ENCODE measurements at regions not wholly inside any gene's neighbourhood (a gene's known extent, or its start where the extent isn't known, plus 50 kb on each side); places are given as distances from the start of the nearest gene placed in this dataset.

DNA sequence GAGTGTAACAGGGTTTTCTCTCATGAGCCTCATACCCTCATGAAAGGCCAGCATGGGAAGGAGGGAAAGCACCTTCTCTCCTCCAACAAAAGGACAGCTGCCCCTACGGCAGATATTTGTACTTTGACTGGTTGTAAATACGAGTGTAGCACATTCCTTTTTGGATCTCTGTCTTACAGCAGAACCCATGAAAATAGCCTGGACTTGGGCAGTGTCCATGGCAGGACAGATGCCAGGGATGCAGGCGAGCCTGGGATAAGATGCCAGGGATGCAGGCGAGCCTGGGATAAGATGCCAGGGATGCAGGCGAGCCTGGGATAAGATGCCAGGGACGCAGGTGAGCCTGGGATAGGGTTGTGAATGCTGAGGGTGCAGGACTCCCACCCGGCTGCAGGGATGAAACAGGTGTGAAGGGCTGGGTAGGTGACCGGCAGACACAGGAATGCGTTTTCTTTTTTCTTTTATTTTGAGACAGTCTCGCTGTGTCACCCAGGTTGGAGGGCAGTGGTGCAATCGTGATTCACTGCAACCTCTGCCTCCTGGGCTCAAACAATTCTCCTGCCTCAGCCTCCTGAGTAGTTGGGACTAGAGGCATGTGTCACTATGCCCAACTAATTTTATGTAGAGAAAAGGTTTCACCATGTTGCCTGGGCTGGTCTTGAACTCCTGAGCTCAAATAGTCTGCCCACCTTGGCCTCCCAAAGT, 120.0 kb downstream of the BEGAIN start:
- CTCF ChIA-PET, result no interaction called here
- Mint-ChIP-seq H3K4me3 (no peak overlapping the region), H3K4me1 (peaks cover 4% of the 10 kb centered on the region)

DNA sequence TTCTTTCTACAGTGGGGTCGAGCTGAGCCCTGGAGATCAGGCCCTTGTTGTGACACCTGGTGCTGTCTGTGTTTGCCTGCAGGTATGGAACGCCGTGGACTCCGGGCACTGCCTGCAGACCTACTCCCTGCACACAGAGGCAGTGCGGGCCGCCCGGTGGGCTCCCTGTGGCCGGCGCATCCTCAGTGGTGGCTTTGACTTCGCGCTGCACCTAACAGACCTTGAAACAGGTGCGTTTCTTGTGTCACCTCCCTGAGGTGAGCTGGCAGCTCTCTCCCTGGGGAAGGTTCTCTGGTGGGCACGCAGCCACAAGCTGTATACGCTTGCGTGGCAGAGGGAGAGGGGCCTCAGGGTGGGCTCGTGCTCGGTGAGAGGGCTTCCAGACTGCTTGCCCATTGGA, 119.3 kb downstream of the BEGAIN start:
- Mint-ChIP-seq H3K27me3 (peaks cover 12% of the 10 kb centered on the region), H3K27ac (no peak overlapping the region), H3K4me1 (peaks cover 4% of the 10 kb centered on the region), H3K36me3 (no peaks in the 10 kb centered on the region), H3K9me3 (no peaks in the 10 kb centered on the region), H3K4me3 (no peak overlapping the region)
- CTCF ChIA-PET, result no interaction called here
- no peak for DNase-seq

More for the DNA sequence above, 120.0 kb downstream of the BEGAIN start:
- no peak overlapping the region for H3K27ac Mint-ChIP-seq
- H3K36me3 Mint-ChIP-seq, result no peaks in the 10 kb centered on the region
- H3K27me3 Mint-ChIP-seq, result peaks cover 16% of the 10 kb centered on the region
- no peaks in the 10 kb centered on the region for H3K9me3 Mint-ChIP-seq
- no peak for DNase-seq

DNA sequence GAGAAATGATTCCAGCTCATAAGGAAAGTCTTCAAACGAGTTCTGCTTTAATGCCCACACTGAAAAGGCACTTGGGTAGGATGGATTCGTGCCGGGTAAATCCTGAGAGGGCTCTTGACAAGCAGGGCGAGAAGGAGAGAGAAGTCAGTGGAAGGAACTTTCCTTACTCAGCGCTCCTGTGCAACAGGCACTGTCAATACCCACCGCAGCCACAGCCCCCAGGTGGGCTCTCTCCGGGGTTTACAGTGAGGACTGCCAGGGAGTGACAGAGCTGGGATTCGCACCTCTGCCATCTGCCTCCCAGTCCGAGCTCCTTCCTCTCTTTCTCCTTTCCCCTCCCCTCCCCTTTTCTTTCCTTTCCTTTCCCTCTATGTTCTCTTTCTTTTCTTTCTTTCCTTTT, 118.7 kb downstream of the BEGAIN start:
- CTCF ChIA-PET, result no interaction called here
- Mint-ChIP-seq H3K36me3 (no peaks in the 10 kb centered on the region), H3K27ac (no peak overlapping the region), H3K4me3 (no peak overlapping the region), H3K4me1 (peaks cover 4% of the 10 kb centered on the region), H3K9me3 (no peaks in the 10 kb centered on the region), H3K27me3 (peaks cover 6% of the 10 kb centered on the region)
- DNase-seq, result no peak

DNA sequence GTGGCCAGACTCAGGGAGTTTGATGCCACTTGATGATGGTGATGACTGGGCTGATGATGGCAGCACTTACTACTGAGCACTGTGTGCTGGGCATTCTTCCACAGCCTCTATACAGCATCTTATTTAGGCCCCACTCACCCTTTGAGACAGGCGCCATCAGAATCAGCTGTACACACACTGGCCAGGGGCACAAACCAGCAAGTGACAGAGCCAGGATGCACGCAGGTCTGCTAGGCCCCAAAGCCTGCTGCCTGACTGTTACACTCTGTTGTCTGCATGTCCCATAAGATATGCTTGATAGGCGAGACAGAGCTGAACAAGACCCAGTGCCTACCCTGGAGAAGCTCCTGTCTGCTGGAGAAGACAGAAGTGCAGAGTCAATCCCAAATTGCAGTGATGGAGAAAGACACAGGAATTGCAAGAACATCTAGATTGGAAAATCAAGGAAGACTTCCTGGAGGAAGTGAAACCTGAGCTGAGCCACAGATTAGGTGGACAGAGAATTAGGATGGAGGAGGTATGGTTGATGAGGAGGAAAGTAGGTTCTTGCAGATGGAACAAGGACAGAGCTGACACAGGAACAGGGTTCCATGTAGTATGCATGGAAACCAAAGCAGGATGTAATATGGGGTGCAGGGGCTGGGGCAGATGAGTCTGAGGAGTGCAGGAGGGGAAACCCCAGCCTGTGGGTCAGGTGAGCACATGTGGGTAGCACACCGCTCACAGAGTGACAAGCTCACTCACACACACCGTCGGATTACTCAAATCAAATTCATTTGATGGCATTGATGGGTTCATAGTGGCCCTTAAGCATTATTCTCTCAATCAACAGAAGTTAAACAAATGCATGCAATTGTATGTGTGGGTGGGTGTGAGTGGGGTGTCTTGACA, 117.3 kb downstream of the BEGAIN start:
- H3K9me3 Mint-ChIP-seq, result no peaks in the 10 kb centered on the region
- DNase-seq, result no peak
- H3K4me1 Mint-ChIP-seq, result peaks cover 4% of the 10 kb centered on the region
- H3K4me3 Mint-ChIP-seq, result no peak overlapping the region
- no peaks in the 10 kb centered on the region for H3K27me3 Mint-ChIP-seq
- no peak overlapping the region for H3K27ac Mint-ChIP-seq
- CTCF ChIA-PET, result no interaction called here
- no peaks in the 10 kb centered on the region for H3K36me3 Mint-ChIP-seq

DNA sequence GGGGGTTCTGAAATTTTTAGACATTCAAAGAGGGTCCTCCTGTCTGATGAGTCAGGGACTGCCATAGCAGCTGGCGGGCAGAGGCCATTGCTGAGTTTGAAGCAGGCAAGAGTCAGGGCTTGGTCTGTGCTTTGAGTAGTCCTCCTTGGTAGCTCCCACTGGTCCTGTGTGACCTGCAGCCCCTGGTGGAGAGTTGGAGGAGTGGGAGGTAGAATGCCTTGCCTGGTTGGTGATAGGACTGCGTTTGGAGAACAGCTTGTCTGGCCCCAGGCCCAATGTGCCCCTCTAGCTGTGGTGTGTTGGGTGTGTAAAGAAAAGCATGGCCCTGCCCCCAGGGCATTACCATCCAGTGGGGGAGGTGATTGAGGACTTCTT, 116.7 kb downstream of the BEGAIN start:
- CTCF ChIA-PET, result no interaction called here
- no peak for DNase-seq
- Mint-ChIP-seq H3K27me3 (no peaks in the 10 kb centered on the region), H3K27ac (no peak overlapping the region), H3K4me1 (peaks cover 4% of the 10 kb centered on the region), H3K4me3 (no peak overlapping the region), H3K9me3 (no peaks in the 10 kb centered on the region), H3K36me3 (no peaks in the 10 kb centered on the region)

DNA sequence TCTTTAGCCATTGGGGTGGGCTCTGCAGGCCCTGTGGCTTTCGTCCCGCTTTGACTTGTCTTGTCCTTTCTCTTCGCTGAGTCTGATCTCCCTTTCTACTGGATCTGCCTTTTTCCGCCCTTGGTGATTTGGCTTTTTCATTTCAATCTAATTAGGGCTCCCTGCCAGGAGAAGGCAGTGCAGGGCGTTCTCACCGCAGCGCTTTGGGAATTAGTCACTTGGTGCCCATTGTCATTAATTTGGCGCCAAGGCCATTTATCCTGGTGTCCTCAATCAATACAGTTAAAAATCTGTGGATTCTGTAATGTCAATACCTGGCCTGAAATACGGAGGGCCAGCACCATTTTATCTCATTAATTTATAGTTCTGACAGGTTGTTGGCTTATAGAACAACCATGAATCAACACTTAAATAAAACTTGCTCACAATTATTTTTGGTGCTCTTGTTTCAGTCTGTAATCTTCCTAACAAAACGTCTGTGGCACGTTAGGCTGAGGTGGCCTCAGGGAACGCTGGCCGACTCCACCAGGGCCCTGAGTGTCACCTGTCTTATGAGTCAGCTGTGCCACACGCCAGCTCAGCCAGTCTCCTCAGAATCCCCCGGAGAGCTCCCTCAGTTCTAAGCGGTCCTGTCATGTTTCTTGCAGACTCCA, 115.7 kb downstream of the BEGAIN start:
- Mint-ChIP-seq H3K4me1 (peaks cover 4% of the 10 kb centered on the region), H3K27me3 (no peaks in the 10 kb centered on the region), H3K9me3 (no peaks in the 10 kb centered on the region), H3K4me3 (no peak overlapping the region), H3K27ac (no peak overlapping the region), H3K36me3 (no peaks in the 10 kb centered on the region)
- no peak for DNase-seq
- CTCF ChIA-PET, result no interaction called here

DNA sequence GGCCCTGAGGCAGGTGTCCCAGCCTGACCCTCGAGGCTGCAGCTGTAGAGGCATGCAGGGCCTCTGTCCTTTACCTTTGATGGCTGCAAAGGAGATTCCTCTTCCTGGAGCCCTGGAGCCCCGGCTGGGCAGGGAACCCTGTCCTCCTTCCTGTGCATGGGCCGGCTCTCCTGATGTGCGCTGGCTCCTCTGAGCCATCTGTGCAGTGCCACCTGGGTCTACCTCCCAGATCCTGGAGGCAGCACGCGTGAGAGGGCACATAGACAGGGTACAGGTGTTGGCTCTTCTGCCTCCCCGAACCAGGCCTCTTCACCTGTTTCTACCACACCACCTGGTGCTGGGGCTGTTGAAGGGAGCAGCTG, 115.1 kb downstream of the BEGAIN start:
- H3K27ac Mint-ChIP-seq, result no peak overlapping the region
- no peaks in the 10 kb centered on the region for H3K36me3 Mint-ChIP-seq
- no peaks in the 10 kb centered on the region for H3K9me3 Mint-ChIP-seq
- CTCF ChIA-PET, result no interaction called here
- DNase-seq, result no peak
- no peak overlapping the region for H3K4me3 Mint-ChIP-seq
- H3K4me1 Mint-ChIP-seq, result peaks cover 4% of the 10 kb centered on the region
- no peaks in the 10 kb centered on the region for H3K27me3 Mint-ChIP-seq

DNA sequence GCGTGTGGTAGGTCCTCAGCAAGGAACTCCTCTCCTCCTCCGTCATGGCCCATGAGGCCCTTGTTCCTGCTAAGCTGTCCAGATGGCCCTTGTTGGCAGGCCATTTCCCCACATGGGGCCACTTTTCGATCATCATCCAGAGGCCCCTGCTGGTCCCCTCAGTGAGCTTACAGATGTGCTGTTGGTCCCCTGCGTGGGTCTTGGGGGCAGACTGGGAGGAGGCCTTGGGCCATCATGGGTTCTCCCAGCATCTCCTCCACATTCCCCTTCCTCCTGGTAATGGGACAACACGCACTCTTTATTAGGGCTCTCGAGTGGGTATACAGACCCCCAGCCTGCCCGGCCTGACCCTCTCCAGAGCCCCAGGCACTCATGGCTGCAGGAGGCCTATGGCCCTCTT, 114.7 kb downstream of the BEGAIN start:
- Mint-ChIP-seq H3K4me3 (no peak overlapping the region), H3K27ac (no peak overlapping the region), H3K9me3 (no peaks in the 10 kb centered on the region), H3K36me3 (no peaks in the 10 kb centered on the region), H3K4me1 (peaks cover 4% of the 10 kb centered on the region), H3K27me3 (no peaks in the 10 kb centered on the region)
- CTCF ChIA-PET, result no interaction called here
- DNase-seq, result no peak

DNA sequence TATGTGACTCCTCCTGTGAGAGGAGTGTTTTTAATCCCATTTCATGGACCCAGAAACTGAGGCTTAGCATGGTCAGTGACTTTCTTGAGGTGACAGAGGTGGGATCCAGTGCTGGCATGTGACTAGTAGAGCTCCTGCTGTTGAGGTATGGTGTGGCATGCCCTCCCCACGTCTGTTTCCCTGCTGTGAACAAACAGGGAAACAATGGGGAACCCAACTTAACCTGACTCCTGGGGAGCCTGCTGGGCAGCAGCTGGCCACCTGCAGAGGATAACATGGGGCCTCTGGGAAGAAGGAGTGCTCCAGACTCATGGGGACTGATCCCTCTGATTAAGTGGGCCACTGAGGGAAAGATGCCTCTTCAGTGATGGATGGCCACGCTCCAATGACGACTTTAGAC, 114.0 kb downstream of the BEGAIN start:
- Mint-ChIP-seq H3K27ac (no peak overlapping the region), H3K4me3 (no peak overlapping the region), H3K36me3 (no peaks in the 10 kb centered on the region), H3K9me3 (no peaks in the 10 kb centered on the region), H3K27me3 (no peaks in the 10 kb centered on the region), H3K4me1 (peaks cover 4% of the 10 kb centered on the region)
- CTCF ChIA-PET, result no interaction called here
- DNase-seq, result no peak

DNA sequence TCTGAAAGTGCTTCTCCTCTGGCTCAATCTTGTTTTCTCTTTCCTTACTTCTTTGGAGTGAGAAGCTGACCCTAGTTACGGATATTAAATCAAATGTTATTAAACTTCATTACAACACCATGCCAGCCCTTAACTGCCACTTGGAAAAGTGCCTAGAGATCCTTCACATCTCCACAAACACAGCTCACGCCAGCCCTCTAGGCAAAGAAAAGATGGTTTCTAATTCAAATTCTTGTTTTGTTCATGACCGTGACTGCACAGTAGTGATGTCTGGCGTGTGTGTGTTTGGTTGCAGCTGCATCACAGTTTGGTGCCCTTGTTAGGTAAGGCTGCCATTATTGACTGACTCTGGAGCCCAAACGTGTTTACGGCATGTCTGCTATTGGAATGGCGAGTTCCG, 113.0 kb downstream of the BEGAIN start:
- Mint-ChIP-seq H3K27me3 (no peaks in the 10 kb centered on the region), H3K36me3 (no peaks in the 10 kb centered on the region), H3K27ac (no peak overlapping the region), H3K9me3 (no peaks in the 10 kb centered on the region), H3K4me3 (no peak overlapping the region), H3K4me1 (peaks cover 4% of the 10 kb centered on the region)
- CTCF ChIA-PET, result no interaction called here
- no peak for DNase-seq

DNA sequence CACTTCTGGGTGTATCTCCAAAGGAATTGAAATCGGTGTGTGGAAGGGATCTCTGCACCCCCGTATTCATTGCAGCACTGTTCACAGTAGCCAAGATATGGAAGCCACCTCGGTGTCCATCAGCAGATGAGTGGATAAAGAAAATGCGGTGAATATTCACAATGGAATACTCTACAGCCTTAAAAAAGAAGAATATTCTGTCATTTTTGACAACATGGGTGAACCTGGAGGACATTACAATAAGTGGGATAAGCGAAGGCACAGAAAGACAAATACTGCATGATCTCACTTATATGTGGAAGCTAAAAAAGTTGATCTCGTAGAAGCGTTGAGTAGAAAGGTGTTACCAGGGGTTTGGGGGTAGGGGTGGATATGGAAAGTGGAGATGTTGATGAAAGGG, 111.9 kb downstream of the BEGAIN start:
- Mint-ChIP-seq H3K4me3 (no peak overlapping the region), H3K36me3 (no peaks in the 10 kb centered on the region), H3K27me3 (peaks cover 6% of the 10 kb centered on the region), H3K9me3 (no peaks in the 10 kb centered on the region), H3K27ac (no peak overlapping the region), H3K4me1 (no peaks in the 10 kb centered on the region)
- CTCF ChIA-PET, result no interaction called here
- no peak for DNase-seq

DNA sequence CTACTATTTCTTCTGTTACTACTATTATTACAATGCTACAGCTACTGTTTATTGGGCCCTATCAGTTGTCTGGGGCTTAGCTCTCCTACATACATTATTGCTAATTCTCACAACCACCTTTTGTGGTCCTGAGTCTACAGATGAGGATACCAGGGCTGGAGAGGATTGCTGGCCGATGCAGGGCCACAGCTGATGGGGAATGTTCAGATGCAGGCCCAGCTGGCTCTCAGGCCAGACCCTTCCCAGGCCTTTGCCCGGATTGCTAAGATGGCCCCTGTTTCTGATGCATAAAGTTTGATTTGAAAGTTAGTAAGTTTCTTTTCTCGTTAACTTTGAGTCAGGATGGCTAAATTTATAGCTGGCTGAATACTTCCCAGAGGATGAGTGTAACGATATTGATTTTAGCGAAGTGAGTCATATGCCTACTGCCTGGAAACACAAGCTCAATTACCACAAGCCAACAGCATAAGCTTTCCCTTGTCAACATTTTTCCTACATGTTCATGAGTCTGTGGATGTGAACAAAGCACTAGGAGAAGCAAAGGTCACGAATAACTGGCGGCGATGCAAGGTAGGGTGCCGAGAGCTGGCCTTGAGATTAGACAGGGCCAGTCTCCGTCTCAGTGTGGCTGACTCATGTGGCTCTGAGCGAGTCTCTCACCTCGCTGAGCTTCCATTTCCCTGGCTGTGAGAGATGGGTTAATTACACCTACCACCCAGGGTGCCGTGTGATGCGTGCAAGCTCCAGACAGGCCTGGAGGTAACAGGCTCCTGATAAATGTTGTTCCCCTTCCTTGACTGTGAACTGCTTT, 111.0 kb downstream of the BEGAIN start:
- H3K4me3 Mint-ChIP-seq, result no peak overlapping the region
- H3K27ac Mint-ChIP-seq, result no peak overlapping the region
- no peaks in the 10 kb centered on the region for H3K9me3 Mint-ChIP-seq
- no peaks in the 10 kb centered on the region for H3K36me3 Mint-ChIP-seq
- DNase-seq, result no peak
- CTCF ChIA-PET, result no interaction called here
- H3K4me1 Mint-ChIP-seq, result no peaks in the 10 kb centered on the region
- H3K27me3 Mint-ChIP-seq, result peaks cover 6% of the 10 kb centered on the region

DNA sequence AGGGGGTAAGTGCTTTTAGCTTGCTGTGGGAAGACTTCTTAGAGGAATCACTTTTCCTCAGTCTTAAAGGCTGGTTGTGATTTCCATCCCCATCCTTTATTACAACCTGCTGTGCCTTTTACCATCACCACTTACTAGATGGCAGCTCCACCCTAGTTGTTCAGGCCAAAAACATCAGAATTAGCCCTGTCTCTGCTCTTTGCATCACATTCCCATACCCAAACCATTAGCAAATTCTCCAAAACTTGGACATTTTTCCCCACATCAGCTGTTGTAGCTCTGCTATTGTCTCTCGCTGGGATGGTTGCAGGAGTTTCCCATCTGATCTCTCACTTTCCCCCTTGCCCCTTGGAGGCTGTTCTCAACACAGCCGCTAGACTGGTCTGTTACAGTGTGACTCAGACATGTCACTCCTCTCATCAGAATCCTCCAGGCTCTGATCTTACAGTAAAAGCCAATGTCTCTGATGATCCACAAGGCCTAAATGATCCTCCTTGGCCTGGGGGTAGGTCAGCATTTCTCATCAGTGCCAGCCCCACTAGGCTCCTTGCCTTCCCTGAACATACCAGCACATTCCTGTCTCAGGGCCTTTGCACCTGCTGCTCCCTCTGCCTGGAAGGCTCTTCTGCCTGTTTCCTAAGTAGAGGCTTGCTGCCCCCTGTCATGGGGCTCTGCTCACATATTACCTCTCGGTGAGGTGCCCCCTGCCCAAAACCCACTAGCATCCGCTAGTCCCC, 102.5 kb downstream of the BEGAIN start:
- H3K27me3 Mint-ChIP-seq, result peaks cover 4% of the 10 kb centered on the region
- CTCF ChIA-PET, result no interaction called here
- no peaks in the 10 kb centered on the region for H3K9me3 Mint-ChIP-seq
- no peaks in the 10 kb centered on the region for H3K36me3 Mint-ChIP-seq
- H3K4me1 Mint-ChIP-seq, result peaks cover 25% of the 10 kb centered on the region
- no peak overlapping the region for H3K4me3 Mint-ChIP-seq
- DNase-seq, result no peak
- no peak overlapping the region for H3K27ac Mint-ChIP-seq
